ENCODE measurements at regions not wholly inside any gene's neighbourhood (a gene's known extent, or its start where the extent isn't known, plus 50 kb on each side); places are given as distances from the start of the nearest gene placed in this dataset.

DNA sequence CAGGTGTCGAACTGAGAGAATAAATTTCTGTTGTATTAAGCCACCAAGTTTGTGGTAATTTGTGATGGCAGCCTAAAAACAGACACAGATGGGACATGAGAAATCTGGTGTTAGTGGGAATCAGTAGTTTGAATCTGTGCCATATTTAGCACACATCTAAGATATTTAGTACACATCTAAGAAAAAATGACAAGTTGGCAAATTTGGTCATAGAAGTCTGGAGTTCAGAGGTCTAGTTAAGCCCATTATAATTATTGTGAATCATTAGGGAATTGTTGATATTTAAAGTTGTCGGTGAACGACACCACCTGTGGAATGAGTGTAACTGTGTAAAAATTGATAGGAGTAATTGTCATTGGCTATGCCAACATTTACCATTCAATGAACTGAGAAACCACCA lies 1138.8 kb upstream of the TMEFF2 start:
- DNase-seq (ENCODE audit: low spot score) (no peak), ATAC-seq (ENCODE audit: low read depth) (no peak)
- no peaks in the 10 kb centered on the region for H3K9me3 ChIP-seq (ENCODE audit: severe bottlenecking)
- no peak overlapping the region for H3K4me3 ChIP-seq (ENCODE audit: severe bottlenecking)
- H3K27me3 ChIP-seq (ENCODE audit: insufficient read depth, poor library complexity, severe bottlenecking): no peaks in the 10 kb centered on the region
- no peaks in the 10 kb centered on the region for H3K4me1 ChIP-seq (ENCODE audit: insufficient read depth, poor library complexity, severe bottlenecking)
- no peaks in the 10 kb centered on the region for H3K36me3 ChIP-seq (ENCODE audit: low read depth)
- no peak overlapping the region for H3K27ac ChIP-seq (ENCODE audit: poor library complexity, severe bottlenecking)
- TF ChIP-seq, protein P1, sequence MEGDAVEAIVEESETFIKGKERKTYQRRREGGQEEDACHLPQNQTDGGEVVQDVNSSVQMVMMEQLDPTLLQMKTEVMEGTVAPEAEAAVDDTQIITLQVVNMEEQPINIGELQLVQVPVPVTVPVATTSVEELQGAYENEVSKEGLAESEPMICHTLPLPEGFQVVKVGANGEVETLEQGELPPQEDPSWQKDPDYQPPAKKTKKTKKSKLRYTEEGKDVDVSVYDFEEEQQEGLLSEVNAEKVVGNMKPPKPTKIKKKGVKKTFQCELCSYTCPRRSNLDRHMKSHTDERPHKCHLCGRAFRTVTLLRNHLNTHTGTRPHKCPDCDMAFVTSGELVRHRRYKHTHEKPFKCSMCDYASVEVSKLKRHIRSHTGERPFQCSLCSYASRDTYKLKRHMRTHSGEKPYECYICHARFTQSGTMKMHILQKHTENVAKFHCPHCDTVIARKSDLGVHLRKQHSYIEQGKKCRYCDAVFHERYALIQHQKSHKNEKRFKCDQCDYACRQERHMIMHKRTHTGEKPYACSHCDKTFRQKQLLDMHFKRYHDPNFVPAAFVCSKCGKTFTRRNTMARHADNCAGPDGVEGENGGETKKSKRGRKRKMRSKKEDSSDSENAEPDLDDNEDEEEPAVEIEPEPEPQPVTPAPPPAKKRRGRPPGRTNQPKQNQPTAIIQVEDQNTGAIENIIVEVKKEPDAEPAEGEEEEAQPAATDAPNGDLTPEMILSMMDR (IDR thresholded peaks at IDR 0.05; ENCODE audit: poor library complexity, severe bottlenecking): no peak

DNA sequence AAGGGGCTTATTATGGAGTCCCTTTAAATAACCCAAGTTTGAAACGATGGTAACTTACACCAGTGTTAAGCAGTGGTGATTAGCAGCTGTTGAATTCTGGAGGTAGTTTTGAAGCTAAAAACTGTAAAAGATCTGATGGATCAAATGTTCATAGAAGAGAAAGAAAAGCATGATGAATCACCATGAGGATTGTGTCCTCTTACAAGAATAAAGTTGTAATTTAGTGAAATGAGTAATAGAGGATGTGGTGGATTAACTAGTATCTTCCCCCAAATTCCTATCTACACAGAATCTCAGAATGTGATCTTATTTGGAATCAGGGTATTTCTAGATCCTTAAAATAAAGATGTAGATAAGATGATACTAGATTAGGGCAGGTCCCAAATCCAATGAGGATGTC lies 1138.2 kb upstream of the TMEFF2 start:
- H3K36me3 ChIP-seq (ENCODE audit: low read depth): no peaks in the 10 kb centered on the region
- ATAC-seq (ENCODE audit: low read depth) (no peak), DNase-seq (ENCODE audit: low spot score) (no peak)
- H3K9me3 ChIP-seq (ENCODE audit: severe bottlenecking): no peaks in the 10 kb centered on the region
- H3K4me1 ChIP-seq (ENCODE audit: insufficient read depth, poor library complexity, severe bottlenecking): no peaks in the 10 kb centered on the region
- no peaks in the 10 kb centered on the region for H3K27me3 ChIP-seq (ENCODE audit: insufficient read depth, poor library complexity, severe bottlenecking)
- TF ChIP-seq, protein P1 (IDR thresholded peaks at IDR 0.05; ENCODE audit: poor library complexity, severe bottlenecking): no peak
- no peak overlapping the region for H3K27ac ChIP-seq (ENCODE audit: poor library complexity, severe bottlenecking)
- H3K4me3 ChIP-seq (ENCODE audit: severe bottlenecking): no peak overlapping the region

DNA sequence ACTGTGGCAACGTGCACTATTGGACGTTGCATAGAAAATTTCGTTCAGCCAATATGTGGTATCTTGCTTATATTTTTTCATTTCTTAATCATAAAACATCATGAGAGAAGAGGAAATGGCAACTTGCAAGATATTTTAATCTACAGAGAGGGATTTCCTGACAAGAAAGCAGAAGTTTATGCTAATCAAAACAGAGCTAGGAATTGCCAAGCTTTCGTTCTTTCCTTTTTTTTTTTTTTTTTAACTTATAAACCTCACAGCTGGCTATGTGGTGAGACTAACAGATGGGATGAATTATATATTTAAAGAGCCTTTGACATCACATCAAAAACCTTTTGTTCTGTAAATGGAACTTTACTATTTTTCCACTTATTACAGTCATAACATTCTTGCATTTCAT lies 1136.9 kb upstream of the TMEFF2 start:
- H3K36me3 ChIP-seq (ENCODE audit: low read depth): no peaks in the 10 kb centered on the region
- ATAC-seq (ENCODE audit: low read depth) (no peak), DNase-seq (ENCODE audit: low spot score) (no peak)
- no peak overlapping the region for H3K27ac ChIP-seq (ENCODE audit: poor library complexity, severe bottlenecking)
- H3K4me1 ChIP-seq (ENCODE audit: insufficient read depth, poor library complexity, severe bottlenecking): no peaks in the 10 kb centered on the region
- no peak overlapping the region for H3K4me3 ChIP-seq (ENCODE audit: severe bottlenecking)
- no peaks in the 10 kb centered on the region for H3K9me3 ChIP-seq (ENCODE audit: severe bottlenecking)
- H3K27me3 ChIP-seq (ENCODE audit: insufficient read depth, poor library complexity, severe bottlenecking): no peaks in the 10 kb centered on the region
- TF ChIP-seq, protein P1 (IDR thresholded peaks at IDR 0.05; ENCODE audit: poor library complexity, severe bottlenecking): no peak

DNA sequence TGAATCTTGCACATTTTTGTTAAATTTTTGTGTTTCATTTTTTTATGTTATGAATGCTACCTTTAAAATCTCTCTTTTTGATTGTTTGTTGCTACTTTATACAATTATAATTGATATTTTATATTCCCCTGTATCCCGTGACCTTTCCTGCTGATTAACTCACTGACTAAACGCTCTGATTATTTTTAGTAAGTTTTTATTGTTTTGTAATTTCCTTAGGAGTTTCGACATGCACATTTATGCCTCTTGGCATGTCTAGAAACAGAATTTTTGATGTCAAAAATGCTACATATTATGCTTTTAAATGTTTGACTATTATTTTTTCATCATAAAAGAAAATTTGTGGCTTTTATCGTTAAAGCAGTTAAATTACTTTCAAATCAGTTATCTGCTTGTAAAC lies 1131.6 kb upstream of the TMEFF2 start:
- H3K9me3 ChIP-seq (ENCODE audit: severe bottlenecking): no peaks in the 10 kb centered on the region
- TF ChIP-seq, protein P1 (IDR thresholded peaks at IDR 0.05; ENCODE audit: poor library complexity, severe bottlenecking): no peak
- ATAC-seq (ENCODE audit: low read depth): no peak
- H3K4me3 ChIP-seq (ENCODE audit: severe bottlenecking): no peak overlapping the region
- H3K36me3 ChIP-seq (ENCODE audit: low read depth): no peaks in the 10 kb centered on the region
- DNase-seq (ENCODE audit: low spot score): no peak
- H3K4me1 ChIP-seq (ENCODE audit: insufficient read depth, poor library complexity, severe bottlenecking): no peaks in the 10 kb centered on the region
- H3K27me3 ChIP-seq (ENCODE audit: insufficient read depth, poor library complexity, severe bottlenecking): no peaks in the 10 kb centered on the region
- H3K27ac ChIP-seq (ENCODE audit: poor library complexity, severe bottlenecking): no peak overlapping the region

DNA sequence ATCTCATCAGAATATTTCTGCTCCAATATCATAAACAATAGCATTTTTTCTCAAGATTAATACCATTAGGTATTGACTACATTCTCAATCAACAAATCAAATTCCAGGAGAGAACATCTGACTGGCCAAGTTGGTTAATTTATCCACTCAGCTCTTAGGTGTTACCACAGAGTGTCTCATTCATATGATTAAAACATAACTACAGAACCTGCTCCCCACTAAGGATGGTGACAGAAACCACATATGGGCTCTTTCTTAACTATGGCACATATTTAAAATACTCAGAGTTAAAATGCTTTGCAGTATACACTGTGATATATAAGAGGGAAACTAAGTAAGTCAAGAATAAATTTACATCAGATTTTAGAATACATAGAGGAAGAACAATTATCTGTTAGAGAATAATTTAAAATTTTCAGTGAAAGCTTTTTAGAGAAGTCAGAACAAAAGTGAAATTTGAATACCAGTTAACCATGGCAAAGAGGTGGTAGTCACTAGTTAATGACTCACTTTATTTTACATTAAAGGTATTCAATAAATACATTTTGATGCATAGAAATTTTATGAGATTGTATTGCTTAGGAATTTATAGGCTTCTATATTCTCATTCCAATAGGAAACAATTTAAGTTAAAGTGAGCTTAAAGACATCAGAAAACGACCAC lies 1120.8 kb upstream of the TMEFF2 start:
- ATAC-seq (ENCODE audit: low read depth): no peak
- H3K9me3 ChIP-seq (ENCODE audit: severe bottlenecking): no peaks in the 10 kb centered on the region
- TF ChIP-seq, protein P1 (IDR thresholded peaks at IDR 0.05; ENCODE audit: poor library complexity, severe bottlenecking): no peak
- no peak overlapping the region for H3K4me3 ChIP-seq (ENCODE audit: severe bottlenecking)
- H3K4me1 ChIP-seq (ENCODE audit: insufficient read depth, poor library complexity, severe bottlenecking): no peaks in the 10 kb centered on the region
- H3K27me3 ChIP-seq (ENCODE audit: insufficient read depth, poor library complexity, severe bottlenecking): no peaks in the 10 kb centered on the region
- no peak for DNase-seq (ENCODE audit: low spot score)
- H3K36me3 ChIP-seq (ENCODE audit: low read depth): no peaks in the 10 kb centered on the region
- no peak overlapping the region for H3K27ac ChIP-seq (ENCODE audit: poor library complexity, severe bottlenecking)
